ENCODE measurements at regions not wholly inside any gene's neighbourhood (a gene's known extent, or its start where the extent isn't known, plus 50 kb on each side); places are given as distances from the start of the nearest gene placed in this dataset.

GRCh38 chr4:187149229-187149945 lies 425.7 kb upstream of the FAT1 start:
- DNase-seq, result no peak

- DNase-seq, result no peak
Measured at GRCh38 chr4:187157380-187157958, 433.8 kb upstream of the FAT1 start.

DNA sequence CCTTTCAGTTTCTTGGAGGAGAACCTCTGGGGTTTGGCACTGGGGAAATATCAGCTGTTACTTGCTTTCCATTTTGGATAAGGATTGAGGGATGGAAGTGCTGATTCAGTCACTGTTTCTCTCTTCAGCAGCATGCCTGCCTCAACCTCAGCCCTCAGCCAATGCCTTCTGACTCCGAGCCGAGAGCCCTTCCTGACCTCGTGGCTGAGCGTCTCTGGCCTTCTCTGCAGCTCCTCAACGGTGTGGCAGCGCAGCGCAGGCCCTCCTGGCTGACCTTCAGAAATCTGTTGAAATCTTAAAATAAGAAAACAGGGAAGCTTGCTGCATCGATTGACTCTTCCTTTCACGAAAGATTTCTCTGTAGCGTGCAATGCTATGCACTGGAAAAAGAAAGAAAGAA lies 434.3 kb upstream of the FAT1 start:
- DNase-seq, result no peak

GRCh38 chr4:187160486-187160885 lies 436.8 kb upstream of the FAT1 start:
- DNase-seq, result no peak

DNA sequence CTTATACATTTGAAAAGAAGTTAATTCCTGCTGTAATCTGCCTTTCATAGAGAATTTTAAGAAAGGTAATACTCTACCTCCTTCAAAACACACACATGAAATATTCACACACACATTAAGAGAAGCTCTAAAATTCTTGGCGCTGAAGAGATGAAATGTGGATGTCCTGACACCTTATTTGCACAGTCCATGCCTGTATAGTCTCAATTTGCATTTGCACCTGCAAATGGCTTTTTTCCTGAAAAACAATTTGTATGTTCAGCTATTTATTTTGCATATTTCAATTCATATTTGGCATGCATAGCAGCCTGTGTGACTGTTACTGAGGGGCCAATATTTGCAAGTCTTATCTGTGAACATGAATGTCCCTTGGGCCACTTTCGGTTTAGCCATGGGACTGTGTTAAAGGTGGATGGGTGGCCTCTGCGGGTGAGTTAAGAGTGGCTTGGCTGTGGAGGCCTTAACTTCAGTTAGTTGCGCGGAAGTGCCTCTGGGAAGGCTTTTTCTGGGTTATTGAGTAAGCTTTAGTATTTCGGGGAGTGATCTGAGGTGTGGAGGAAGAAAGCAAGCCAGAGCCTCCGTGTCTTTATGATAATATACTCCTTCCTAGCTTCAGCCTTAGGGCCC lies 443.3 kb upstream of the FAT1 start:
- no peak for DNase-seq

DNA sequence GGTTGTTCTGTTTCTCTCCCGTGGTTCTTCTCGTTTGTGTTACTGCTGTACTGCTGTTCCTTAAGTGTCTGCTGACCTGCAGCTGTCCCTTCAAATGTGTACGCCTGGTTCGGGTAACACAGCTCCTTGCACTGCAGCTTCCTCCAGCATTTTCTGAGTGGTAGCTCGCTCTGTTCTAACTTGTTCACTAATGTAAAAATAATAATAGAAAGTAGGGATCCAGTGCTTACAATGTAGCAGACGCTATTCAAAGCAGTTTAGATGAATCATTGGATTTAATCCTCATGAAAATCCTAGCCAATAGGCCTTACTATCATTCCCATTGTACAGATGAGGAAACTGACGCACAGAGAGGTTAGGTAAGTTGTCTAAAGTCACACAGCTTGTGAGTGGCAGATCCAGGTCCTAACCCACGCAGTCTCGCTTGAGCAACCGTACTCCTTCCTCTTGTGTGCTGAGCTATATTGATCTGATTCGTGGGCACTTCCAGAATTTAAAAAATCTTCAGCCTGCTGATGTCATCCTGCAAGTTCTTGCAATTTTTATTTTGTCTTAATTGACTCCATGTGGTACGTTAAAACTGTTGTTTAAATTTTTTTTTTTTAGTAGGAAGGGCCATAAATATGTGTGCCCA lies 448.2 kb upstream of the FAT1 start:
- no peak for DNase-seq

DNA sequence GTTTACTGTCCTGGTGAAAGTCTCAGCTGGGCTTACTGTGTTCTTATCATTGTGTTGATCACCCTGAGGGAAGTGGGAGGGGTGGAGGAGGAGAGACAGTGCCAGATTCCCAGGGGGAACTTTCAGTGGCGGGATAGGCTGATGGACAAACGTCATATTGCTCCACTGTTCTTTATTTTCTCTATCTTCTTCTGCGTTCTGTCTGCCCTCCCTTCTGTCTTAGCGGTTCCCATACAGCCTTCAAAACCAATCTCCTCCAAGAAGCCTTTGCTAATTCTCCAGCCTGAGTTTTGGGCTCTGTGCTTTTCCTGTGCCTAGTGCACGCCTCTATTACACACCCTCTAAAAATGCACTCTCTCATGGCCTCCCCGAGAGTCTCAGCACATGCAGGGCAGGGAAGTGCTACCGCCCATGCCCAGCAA lies 448.7 kb upstream of the FAT1 start:
- no peak for DNase-seq

- DNase-seq, result no peak
Measured at GRCh38 chr4:187174749-187175148, 451.1 kb upstream of the FAT1 start.

DNA sequence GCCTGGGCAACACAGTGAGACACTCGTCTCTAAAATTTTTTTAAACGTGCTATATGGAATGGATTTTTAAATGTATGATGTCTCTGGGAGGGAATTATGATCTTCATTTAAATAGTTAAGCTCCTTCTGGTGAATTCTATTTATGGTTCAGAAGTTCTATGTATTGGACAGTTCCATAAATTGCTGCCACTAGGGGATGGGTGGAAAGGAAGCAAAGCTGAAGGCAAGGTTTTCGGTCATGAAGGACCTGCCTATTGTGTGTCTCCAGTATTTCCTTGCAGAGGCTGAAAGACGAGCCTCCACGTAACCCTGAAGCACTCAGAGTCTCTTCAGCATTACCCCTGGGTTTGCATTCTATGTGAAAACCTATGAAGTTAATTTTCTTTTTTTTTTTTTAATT lies 451.5 kb upstream of the FAT1 start:
- DNase-seq, result no peak

- no peak for DNase-seq
Measured at GRCh38 chr4:187176261-187176910, 452.7 kb upstream of the FAT1 start.

DNA sequence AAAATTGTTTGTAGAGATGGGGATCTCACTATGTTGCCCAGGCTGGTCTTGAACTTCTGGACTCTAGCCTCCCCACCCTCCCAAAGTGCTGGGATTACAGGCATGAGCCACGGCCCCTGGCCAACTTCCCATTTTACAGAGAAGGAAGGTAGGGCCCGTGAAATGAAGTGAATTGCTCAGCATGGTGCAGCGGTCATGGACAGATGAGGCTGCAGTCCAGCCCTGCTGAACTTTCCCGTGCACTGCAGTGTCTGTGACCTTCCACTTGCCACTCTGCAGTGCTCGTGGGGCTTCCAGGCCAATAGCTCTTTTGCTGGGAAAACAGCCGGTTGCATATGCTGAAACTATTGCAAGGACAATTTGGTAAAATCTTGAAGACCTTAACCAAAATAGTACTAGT lies 454.4 kb upstream of the FAT1 start:
- DNase-seq, result no peak

GRCh38 chr4:187178587-187178986 lies 454.9 kb upstream of the FAT1 start:
- DNase-seq, result no peak

DNA sequence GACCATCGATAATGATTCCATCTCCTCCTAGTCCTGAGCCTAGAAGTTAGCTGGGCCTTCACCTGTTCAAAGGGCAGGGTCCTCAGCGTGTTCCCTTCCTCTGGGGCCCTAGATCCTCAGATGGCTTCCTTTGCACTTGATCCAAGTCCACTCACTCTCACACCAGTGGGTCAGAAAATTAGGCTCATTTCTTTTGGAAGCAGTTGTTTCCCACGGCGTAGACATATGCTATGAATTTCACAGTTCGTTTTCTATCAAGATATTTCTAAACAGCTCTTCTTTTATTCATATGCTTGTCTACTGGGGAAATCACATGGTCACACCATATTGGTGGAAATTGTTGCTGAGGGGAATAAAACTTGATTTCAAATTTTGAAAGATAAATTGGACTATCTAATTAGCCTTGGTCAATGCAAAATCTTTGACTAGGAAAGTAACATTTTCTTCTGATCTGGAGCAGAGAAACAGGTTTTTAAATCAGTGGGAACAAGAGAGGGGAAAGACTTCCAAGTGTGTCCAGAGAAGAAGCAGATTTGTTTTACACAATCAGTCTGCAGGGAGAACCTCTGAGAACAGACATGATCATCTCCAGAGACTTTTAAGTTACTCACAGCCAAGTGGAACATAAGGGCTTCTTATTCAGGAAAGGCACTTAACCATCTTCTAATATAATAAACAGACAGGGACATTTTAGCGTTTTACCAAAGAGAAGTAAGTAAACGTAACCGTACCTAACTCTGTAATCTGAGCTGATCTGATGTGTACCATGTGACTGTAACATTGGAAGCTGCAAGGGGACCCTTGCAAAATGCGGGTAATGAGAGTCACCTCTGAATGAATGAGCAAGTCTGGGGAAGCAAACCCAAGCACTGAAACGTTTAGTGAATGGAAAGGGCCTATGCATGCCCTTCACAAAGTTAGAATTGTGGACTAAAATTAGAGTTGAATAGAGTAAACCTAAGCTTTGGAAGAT lies 455.7 kb upstream of the FAT1 start:
- no peak for DNase-seq

- DNase-seq, result no peak
Measured at GRCh38 chr4:187181054-187181453, 457.4 kb upstream of the FAT1 start.

DNA sequence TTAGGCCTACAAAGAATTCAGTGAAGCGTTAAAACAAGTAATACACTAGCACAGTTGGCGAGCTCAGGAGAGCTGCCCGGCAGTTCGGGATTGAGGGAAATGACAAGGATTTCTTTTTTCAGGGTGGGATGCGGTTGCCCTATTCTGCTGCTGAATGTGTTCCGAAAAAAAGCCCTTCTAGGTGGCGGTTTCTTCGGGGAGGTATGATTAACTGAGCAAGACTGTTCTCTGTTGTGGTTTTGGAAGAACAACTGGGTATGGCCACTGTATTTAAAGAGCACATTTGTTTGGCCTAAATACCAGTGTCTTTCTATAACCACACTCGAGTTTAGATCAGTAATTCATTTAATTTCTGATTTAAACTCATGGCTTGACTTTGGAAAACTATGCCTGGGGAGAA lies 459.7 kb upstream of the FAT1 start:
- DNase-seq, result no peak

GRCh38 chr4:187183826-187184225 lies 460.2 kb upstream of the FAT1 start:
- no peak for DNase-seq

DNA sequence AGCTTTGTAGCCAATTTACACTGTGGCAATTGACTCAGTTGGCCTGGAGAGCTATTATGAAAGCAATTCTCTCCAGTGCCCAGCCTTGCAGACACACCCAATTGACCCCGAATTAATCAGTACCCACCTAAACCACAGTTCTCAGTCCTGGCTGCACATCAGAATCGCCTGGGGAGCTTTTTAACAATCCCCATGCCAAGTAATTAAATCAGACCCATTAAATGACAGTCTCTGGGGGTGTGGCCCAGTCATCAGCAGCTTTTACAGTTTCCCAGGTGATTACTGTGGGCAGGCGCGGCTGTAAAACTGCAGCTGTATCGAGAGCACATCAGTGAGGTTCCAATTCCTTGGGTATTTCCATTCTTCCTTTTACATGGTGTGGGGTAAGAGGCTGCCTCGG lies 460.9 kb upstream of the FAT1 start:
- no peak for DNase-seq

- DNase-seq, result no peak
Measured at GRCh38 chr4:187188118-187188517, 464.5 kb upstream of the FAT1 start.

DNA sequence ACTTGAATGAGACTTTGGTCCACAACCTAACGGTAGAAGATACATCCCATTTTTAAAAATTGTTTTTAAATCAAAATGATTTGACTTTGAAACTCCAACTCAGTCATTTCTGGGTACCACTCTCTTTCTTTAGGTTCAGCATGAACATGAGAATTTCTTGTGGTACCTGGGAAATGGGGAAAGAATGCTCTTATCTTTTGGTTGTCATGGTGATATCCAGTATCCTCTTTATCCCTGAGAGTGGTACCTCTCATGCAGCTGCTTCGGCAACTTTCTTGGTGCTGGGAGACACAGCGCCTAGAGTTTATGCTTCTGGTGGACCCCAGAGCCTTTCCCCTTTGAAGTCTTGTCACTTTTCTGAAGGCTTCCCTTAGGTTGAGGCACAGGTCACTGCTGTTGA lies 465.1 kb upstream of the FAT1 start:
- no peak for DNase-seq

- DNase-seq, result no peak
Measured at GRCh38 chr4:187190390-187190789, 466.7 kb upstream of the FAT1 start.

GRCh38 chr4:187191676-187192075 lies 468.0 kb upstream of the FAT1 start:
- no peak for DNase-seq

- no peak for DNase-seq
Measured at GRCh38 chr4:187192266-187192665, 468.6 kb upstream of the FAT1 start.

Data from hematopoietic multipotent progenitor cell treated with erythropoietin and hydrocortisone succinate and interleukin-3 and kit ligand, for 8 days (in vitro differentiated cells).